HG03565 (cell line): ENCODE measurements at regions not wholly inside any gene's neighbourhood (a gene's known extent, or its start where the extent isn't known, plus 50 kb on each side); places are given as distances from the start of the nearest gene placed in this dataset.
A peak's percentile ranks its signal among the peaks of the same experiment; 100 is the strongest.
"Not testable (repeated sequence)": the region's sequence is repeated elsewhere in the genome, so short reads cannot be mapped to it uniquely, and the experiment has no call there.

Source experiments
- ATAC-seq: cut with Tn5 transposase; IDR thresholded peaks from one replicate; pipeline ENCODE4 v1.9.1; 2021; ENCODE audit warnings: mild to moderate bottlenecking, moderate library complexity; ENCODE audit not compliant: unreplicated experiment

- ATAC-seq = no peak
These were observed 652.7 kb upstream of the HS3ST5 start for GRCh38 chr6:114995526-114995925.

GRCh38 chr6:114989279-114989964, 646.6 kb upstream of the HS3ST5 start:
- ATAC-seq = peak; percentile 99

- ATAC-seq = no peak
These were observed 644.5 kb upstream of the HS3ST5 start for GRCh38 chr6:114987281-114987680.

- ATAC-seq = peak; percentile 58
These were observed 612.5 kb upstream of the HS3ST5 start for GRCh38 chr6:114955363-114955762.

GRCh38 chr6:114952229-114952628, 609.4 kb upstream of the HS3ST5 start:
- no peak for ATAC-seq

GRCh38 chr6:114945392-114945791, 602.6 kb upstream of the HS3ST5 start:
- no peak for ATAC-seq

- no peak for ATAC-seq
These were observed 598.3 kb upstream of the HS3ST5 start for GRCh38 chr6:114941078-114941477.

- no peak for ATAC-seq
These were observed 597.4 kb upstream of the HS3ST5 start for GRCh38 chr6:114940181-114940580.

GRCh38 chr6:114939630-114940029, 596.8 kb upstream of the HS3ST5 start:
- no peak for ATAC-seq

GRCh38 chr6:114936080-114936479, 593.3 kb upstream of the HS3ST5 start:
- ATAC-seq = no peak

- no peak for ATAC-seq
These were observed 591.3 kb upstream of the HS3ST5 start for GRCh38 chr6:114934079-114934478.

- ATAC-seq = not testable (repeated sequence)
These were observed 585.9 kb upstream of the HS3ST5 start for GRCh38 chr6:114928731-114929130.

- no peak for ATAC-seq
These were observed 563.3 kb upstream of the HS3ST5 start for GRCh38 chr6:114906096-114906495.

GRCh38 chr6:114897536-114897935, 554.7 kb upstream of the HS3ST5 start:
- no peak for ATAC-seq

GRCh38 chr6:114892211-114892610, 549.4 kb upstream of the HS3ST5 start:
- no peak for ATAC-seq

GRCh38 chr6:114888241-114888640, 545.4 kb upstream of the HS3ST5 start:
- no peak for ATAC-seq

- no peak for ATAC-seq
These were observed 544.0 kb upstream of the HS3ST5 start for GRCh38 chr6:114886670-114887436.

GRCh38 chr6:114879693-114880092, 536.9 kb upstream of the HS3ST5 start:
- no peak for ATAC-seq

GRCh38 chr6:114878091-114878490, 535.3 kb upstream of the HS3ST5 start:
- ATAC-seq = no peak

GRCh38 chr6:114874410-114874809, 531.6 kb upstream of the HS3ST5 start:
- no peak for ATAC-seq

- ATAC-seq = not testable (repeated sequence)
These were observed 522.7 kb upstream of the HS3ST5 start for GRCh38 chr6:114865506-114865905.

- no peak for ATAC-seq
These were observed 520.8 kb upstream of the HS3ST5 start for GRCh38 chr6:114863610-114864009.
